ENCODE measurements at regions not wholly inside any gene's neighbourhood (a gene's known extent, or its start where the extent isn't known, plus 50 kb on each side); places are given as distances from the start of the nearest gene placed in this dataset.

DNA sequence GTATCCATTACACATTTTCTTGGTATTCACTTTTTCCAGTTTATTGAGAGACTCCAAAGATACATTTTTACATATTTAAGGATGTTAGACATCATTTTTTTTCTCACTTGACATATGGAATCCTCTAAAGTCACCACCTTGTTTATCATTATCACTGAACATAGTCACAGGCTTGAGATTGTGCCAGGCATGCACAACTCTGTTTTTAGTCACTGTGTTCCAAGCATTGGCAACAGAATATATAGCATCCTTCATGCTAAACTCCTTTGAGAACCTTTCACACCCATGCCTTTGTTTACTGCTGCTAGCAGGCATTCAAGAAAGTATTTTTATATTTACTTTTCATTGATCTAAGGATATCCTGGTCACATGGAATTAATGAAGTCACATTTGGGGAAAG, 668.6 kb upstream of the ARRDC3 start:
- no peak for TF ChIP-seq POLR2A (IDR thresholded peaks at IDR 0.05)
- TF ChIP-seq, protein P1, sequence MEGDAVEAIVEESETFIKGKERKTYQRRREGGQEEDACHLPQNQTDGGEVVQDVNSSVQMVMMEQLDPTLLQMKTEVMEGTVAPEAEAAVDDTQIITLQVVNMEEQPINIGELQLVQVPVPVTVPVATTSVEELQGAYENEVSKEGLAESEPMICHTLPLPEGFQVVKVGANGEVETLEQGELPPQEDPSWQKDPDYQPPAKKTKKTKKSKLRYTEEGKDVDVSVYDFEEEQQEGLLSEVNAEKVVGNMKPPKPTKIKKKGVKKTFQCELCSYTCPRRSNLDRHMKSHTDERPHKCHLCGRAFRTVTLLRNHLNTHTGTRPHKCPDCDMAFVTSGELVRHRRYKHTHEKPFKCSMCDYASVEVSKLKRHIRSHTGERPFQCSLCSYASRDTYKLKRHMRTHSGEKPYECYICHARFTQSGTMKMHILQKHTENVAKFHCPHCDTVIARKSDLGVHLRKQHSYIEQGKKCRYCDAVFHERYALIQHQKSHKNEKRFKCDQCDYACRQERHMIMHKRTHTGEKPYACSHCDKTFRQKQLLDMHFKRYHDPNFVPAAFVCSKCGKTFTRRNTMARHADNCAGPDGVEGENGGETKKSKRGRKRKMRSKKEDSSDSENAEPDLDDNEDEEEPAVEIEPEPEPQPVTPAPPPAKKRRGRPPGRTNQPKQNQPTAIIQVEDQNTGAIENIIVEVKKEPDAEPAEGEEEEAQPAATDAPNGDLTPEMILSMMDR (IDR thresholded peaks at IDR 0.05 in 8 of 11, conservative IDR thresholded peaks at IDR 0.05 in 3 of 11): no peak

Data from spleen (tissue), 7 donors.